ENCODE measurements at regions not wholly inside any gene's neighbourhood (a gene's known extent, or its start where the extent isn't known, plus 50 kb on each side); places are given as distances from the start of the nearest gene placed in this dataset.

GRCh38 chr20:52473186-52473585, 281.6 kb upstream of the ZFP64 start:
- no peak for DNase-seq (ENCODE audit: low spot score)
- no peaks in the 10 kb centered on the region for H4K20me1 ChIP-seq (ENCODE audit: insufficient read depth, low read length)
- no peak overlapping the region for H3K27ac ChIP-seq (ENCODE audit: extremely low read length, insufficient read depth, low read length)
- no TSS peak for BruUV-seq (replicated peaks)
- CTCF ChIA-PET (ENCODE audit: low intra/inter-chr PET ratio, low total read pairs), result no interaction called here
- POLR2A ChIA-PET, result no interaction called here
- WGBS (ENCODE audit: low lambda C conversion rate), result 2% methylated on average over 3 of the region's 3 CpGs
- H3K4me1 ChIP-seq (ENCODE audit: insufficient read depth, low read length), result no peaks in the 10 kb centered on the region
- no peak overlapping the region for H2AFZ ChIP-seq (ENCODE audit: low read length)
- no peak overlapping the region for H3K9ac ChIP-seq (ENCODE audit: insufficient read depth, low read depth, low read length)
- no peaks in the 10 kb centered on the region for H3K36me3 ChIP-seq (replicated peaks in 1 of 2; ENCODE audit: control insufficient read depth in 1 of 2, insufficient read depth in 2 of 2, low read length in 2 of 2)
- no peak overlapping the region for H3K4me2 ChIP-seq (ENCODE audit: low read depth, low read length)
- ATAC-seq, result no peak
- H3K79me2 ChIP-seq (ENCODE audit: insufficient read depth, low read length), result no peaks in the 10 kb centered on the region
- H3K9me3 ChIP-seq (ENCODE audit: low read length), result no peaks in the 10 kb centered on the region
- no peak for TF ChIP-seq ZNF264 (CRISPR knock-in tag; IDR thresholded peaks at IDR 0.05)
- no peak for TF ChIP-seq ZNF574 (CRISPR knock-in tag; IDR thresholded peaks at IDR 0.05)
- no peak for TF ChIP-seq ZNF709 (CRISPR knock-in tag; IDR thresholded peaks at IDR 0.05)
- TF ChIP-seq, protein P1, sequence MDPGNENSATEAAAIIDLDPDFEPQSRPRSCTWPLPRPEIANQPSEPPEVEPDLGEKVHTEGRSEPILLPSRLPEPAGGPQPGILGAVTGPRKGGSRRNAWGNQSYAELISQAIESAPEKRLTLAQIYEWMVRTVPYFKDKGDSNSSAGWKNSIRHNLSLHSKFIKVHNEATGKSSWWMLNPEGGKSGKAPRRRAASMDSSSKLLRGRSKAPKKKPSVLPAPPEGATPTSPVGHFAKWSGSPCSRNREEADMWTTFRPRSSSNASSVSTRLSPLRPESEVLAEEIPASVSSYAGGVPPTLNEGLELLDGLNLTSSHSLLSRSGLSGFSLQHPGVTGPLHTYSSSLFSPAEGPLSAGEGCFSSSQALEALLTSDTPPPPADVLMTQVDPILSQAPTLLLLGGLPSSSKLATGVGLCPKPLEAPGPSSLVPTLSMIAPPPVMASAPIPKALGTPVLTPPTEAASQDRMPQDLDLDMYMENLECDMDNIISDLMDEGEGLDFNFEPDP (CRISPR knock-in tag; conservative IDR thresholded peaks at IDR 0.05), result no peak
- TF ChIP-seq ZNF12 (CRISPR knock-in tag; IDR thresholded peaks at IDR 0.05), result no peak
- no peak for TF ChIP-seq NKX3-1 (CRISPR knock-in tag; IDR thresholded peaks at IDR 0.05)
- TF ChIP-seq SMARCE1 (IDR thresholded peaks at IDR 0.05; ENCODE audit: borderline replicate concordance), result no peak
- no peak for TF ChIP-seq GABPB1 (CRISPR knock-in tag; IDR thresholded peaks at IDR 0.05)
- no peaks in the 10 kb centered on the region for H3K27me3 ChIP-seq (ENCODE audit: control insufficient read depth in 1 of 2, insufficient read depth in 2 of 2, low read length in 2 of 2)
- intact Hi-C loops (cut with micrococcal nuclease; ENCODE audit: unreplicated experiment) (no loop called here), in situ Hi-C loops (cut with HindIII; ENCODE audit: extremely low pct_ligation_motif_present, low pct_unique_long_range_greater_than_20kb) (no loop called here)
- no peak for FAIRE-seq
- H3K4me3 ChIP-seq (replicated peaks in 1 of 3; ENCODE audit: insufficient read depth in 1 of 3, low read depth in 2 of 3, low read length in 3 of 3), result no peak overlapping the region
